ENCODE measurements at regions not wholly inside any gene's neighbourhood (a gene's known extent, or its start where the extent isn't known, plus 50 kb on each side); places are given as distances from the start of the nearest gene placed in this dataset.

DNA sequence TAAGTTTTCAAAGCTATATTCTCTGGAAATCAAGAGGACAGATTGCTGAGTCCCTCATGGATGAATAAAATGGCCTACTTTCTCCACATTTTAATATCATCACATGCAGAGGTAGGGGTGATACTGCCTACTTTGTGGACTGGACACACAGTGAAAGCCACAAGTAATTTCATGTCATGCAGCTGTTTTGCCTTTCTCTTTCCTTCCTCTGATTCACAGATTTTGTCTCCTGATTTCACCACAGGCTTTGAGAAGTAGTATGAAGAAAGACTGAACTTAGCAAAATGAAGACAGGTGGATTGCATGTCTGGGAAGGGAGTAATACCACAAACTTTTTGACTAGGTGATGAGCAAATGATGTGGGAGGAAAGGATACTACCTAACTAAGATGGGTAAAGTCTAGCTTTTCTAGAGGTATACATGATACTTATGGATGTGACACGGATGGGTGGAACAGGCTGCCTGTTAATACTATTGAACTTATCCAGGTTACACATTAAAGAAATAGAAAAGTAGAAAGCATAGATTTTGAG lies 478.4 kb upstream of the GOT2 start:
- DNase-seq (no peak), ATAC-seq (replicated peaks) (no peak)
- H3K27me3 Mint-ChIP-seq: no peaks in the 10 kb centered on the region
- H3K4me3 Mint-ChIP-seq: no peak overlapping the region
- H3K27ac Mint-ChIP-seq: no peak overlapping the region
- no peaks in the 10 kb centered on the region for H3K4me1 Mint-ChIP-seq
- no peaks in the 10 kb centered on the region for H3K36me3 Mint-ChIP-seq
- H3K9me3 Mint-ChIP-seq: peaks cover 3 to 6% of the 10 kb centered on the region in 2 donors

DNA sequence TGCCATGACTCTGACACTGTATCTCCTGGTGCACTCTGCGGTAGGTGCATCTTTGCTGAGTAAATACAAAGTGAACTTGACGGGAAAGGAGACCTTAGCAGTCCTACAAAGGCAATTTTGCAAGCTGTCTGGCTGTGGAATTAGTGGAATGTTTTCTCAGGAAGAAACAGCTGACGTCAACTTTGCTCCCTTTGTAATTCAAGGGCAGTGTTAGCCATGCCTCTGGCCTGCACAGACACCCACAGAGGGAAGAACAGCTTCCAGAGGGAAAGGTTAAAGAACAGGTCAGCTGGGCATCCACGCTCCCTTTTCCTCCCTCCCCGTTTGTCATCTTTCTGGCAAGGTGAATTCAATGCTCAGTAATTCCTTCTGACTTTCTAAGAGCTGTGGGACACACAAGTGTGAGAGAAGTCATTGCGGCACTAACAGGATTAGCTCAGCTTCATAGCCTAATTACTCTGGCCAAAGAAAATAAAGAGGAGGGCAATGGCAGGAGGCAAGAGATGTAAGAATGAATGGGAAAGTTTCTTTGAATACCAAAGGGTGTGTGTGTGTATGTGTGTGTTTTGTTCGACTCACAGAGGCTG lies 476.9 kb upstream of the GOT2 start:
- H3K27ac Mint-ChIP-seq: no peak overlapping the region
- H3K27me3 Mint-ChIP-seq: no peaks in the 10 kb centered on the region
- H3K36me3 Mint-ChIP-seq: no peaks in the 10 kb centered on the region
- H3K4me1 Mint-ChIP-seq: no peaks in the 10 kb centered on the region
- DNase-seq (no peak), ATAC-seq (replicated peaks) (no peak)
- no peak overlapping the region for H3K4me3 Mint-ChIP-seq
- H3K9me3 Mint-ChIP-seq: peaks cover 6% of the 10 kb centered on the region in 2 donors

DNA sequence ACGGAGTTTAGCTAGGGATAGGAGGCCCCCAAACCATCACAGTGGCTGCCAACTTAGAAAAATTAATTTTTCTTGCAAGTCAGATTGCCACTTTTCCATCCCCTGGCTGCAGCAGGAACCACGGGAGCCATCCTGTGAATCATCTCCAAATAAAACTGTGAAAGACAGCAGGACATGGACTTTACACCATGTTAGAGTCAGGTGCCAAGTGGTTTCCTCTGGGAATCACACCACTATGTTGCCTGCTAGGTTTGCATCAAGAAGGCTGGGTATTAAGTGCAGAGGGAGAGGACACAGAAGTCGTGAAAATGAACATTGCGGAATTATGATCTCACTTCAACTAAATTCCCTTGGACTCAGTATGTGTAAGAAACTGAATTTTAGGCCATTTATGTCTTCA lies 471.3 kb upstream of the GOT2 start:
- H3K4me1 Mint-ChIP-seq: no peaks in the 10 kb centered on the region
- no peak overlapping the region for H3K27ac Mint-ChIP-seq
- H3K4me3 Mint-ChIP-seq: no peak overlapping the region
- DNase-seq (no peak), ATAC-seq (replicated peaks) (no peak)
- H3K27me3 Mint-ChIP-seq: no peaks in the 10 kb centered on the region
- H3K9me3 Mint-ChIP-seq: peaks cover 5 to 6% of the 10 kb centered on the region in 2 donors
- no peaks in the 10 kb centered on the region for H3K36me3 Mint-ChIP-seq

DNA sequence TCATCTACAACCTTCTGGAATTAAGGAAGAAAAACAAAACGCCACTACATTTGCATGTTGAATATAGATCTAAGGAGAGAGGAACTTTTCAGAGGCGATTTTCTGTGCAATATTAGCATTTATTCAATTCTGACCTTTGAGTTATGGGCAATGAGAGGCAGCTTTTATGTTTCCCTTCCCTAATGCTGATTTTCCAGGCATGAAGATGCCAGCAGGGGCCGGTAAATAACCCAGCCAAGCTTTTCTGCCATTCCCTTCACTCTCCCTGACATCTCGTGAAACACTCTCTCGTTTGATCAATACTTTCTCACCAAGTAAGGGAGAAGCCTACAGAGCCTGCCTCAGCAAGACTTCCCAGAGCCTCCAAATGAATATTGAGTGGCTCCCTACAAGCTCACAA lies 470.5 kb upstream of the GOT2 start:
- H3K4me3 Mint-ChIP-seq: no peak overlapping the region
- DNase-seq (no peak), ATAC-seq (replicated peaks) (no peak)
- H3K27ac Mint-ChIP-seq: no peak overlapping the region
- peaks cover 2 to 5% of the 10 kb centered on the region in 2 donors for H3K9me3 Mint-ChIP-seq
- no peaks in the 10 kb centered on the region for H3K36me3 Mint-ChIP-seq
- no peaks in the 10 kb centered on the region for H3K4me1 Mint-ChIP-seq
- H3K27me3 Mint-ChIP-seq: no peaks in the 10 kb centered on the region

DNA sequence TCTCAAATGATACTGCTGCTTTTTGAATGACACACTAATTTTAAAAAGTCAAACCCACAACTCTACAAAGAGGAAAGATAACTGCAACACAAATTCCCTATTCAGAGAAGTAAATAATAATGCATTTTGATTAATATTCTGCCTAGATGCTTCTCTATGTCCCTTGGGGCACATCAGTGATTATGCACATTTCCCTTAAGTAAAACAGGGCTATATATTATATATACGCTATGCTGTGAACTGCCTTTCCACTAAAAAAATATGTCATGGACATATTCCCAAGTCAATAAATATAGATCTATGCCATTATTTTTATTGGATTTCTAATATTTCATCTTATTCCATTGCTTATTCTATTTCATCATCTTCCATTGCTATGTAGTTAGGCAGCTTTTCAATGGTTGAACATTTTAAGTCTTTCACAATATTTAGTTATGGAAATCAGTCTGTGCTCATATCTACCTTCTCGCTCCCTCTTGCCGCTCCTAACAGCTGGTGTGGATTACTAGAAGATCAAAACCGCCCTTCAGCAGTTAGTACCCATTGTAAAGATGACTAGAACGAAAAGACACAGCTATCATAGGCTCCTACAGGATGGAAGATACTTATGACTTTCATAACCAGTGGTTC lies 468.2 kb upstream of the GOT2 start:
- Mint-ChIP-seq H3K36me3 (no peaks in the 10 kb centered on the region), H3K9me3 (peaks cover 0 to 3% of the 10 kb centered on the region in 2 donors), H3K27me3 (no peaks in the 10 kb centered on the region), H3K27ac (no peak overlapping the region), H3K4me1 (no peaks in the 10 kb centered on the region), H3K4me3 (no peak overlapping the region)
- ATAC-seq (replicated peaks) (no peak), DNase-seq (no peak)

DNA sequence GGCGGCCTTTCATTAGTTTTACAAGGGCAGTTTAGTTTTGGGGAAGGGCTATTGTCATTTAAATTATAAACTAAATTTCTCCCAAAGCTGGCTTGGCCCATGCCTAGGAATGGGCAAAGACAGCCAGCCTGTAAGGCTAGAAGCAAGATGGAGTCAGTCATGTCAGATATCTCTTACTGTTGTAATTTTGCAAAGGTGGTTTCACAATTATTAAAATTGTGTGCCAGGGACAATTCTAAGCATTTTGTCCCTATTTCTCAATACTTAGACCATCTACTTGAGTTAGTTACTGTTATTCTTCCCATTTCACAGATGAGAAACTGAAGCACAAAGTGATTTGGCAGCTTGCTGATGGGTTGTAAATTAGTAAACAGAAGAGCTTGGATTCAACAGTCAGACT lies 467.7 kb upstream of the GOT2 start:
- DNase-seq (no peak), ATAC-seq (replicated peaks) (no peak)
- H3K27ac Mint-ChIP-seq: no peak overlapping the region
- H3K4me1 Mint-ChIP-seq: no peaks in the 10 kb centered on the region
- no peak overlapping the region for H3K4me3 Mint-ChIP-seq
- no peaks in the 10 kb centered on the region for H3K9me3 Mint-ChIP-seq
- H3K27me3 Mint-ChIP-seq: no peaks in the 10 kb centered on the region
- H3K36me3 Mint-ChIP-seq: no peaks in the 10 kb centered on the region

DNA sequence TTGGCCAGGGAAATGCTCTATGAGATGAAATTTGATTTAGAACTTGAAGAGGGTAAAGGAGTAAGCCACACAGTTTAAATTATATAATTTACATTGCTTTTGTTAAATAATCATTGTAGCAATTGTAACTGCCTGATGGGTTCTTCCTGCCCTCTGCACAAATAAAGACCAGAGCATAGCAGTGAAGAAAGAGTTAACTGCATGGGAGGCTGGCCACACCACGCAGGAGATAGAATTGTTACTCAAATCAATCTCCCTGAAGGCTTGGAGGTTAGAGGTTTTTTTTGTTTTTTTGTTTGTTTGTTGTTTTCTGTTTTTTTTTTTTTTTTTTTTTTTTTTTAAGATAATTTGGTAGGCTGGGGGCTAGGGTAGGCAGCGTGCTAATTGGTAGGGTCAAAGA lies 467.0 kb upstream of the GOT2 start:
- Mint-ChIP-seq H3K9me3 (no peaks in the 10 kb centered on the region), H3K4me1 (no peaks in the 10 kb centered on the region), H3K4me3 (no peak overlapping the region), H3K27me3 (no peaks in the 10 kb centered on the region), H3K36me3 (no peaks in the 10 kb centered on the region), H3K27ac (no peak overlapping the region)
- DNase-seq: no peak
- ATAC-seq (replicated peaks): no peak

DNA sequence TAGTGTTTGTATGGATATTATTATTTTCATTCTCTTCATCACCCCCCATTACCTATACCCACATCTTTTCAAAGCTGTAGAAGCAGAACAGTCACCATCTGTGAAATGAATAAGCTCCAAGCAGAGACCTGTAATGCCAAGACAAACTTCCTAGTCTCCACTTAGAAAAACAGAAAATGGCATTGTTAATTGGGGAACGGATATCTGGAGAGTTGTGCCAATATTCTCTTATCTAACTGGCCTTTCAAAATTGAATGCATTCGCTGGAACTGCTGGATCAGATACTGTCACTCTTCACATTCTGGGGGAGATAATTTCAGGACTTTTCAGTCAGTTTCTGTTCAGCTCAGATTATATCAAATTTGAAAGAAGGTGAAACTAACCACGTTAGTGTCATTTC lies 464.4 kb upstream of the GOT2 start:
- H3K27me3 Mint-ChIP-seq: no peaks in the 10 kb centered on the region

DNA sequence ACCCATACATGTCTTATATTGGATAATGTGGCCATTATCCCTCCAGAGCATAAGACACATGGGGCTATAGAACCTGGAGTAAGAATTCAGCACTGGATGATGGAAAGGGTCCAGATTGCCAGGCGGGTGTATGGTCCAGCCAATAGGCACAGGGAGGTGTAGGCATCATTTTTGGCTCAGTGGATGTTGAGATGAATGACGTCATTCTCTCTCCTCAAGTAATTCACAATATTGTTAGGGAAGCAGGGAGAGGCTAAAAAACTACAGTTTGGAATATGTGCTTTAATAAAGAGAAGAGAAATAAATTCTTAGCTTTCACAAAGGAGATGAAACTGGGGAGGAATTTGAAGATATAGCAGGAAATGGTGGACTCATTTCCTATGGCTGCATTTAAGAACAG lies 461.1 kb upstream of the GOT2 start:
- Mint-ChIP-seq H3K4me3 (no peak overlapping the region), H3K9me3 (no peaks in the 10 kb centered on the region), H3K4me1 (no peaks in the 10 kb centered on the region), H3K27ac (no peak overlapping the region), H3K36me3 (no peaks in the 10 kb centered on the region), H3K27me3 (no peaks in the 10 kb centered on the region)
- DNase-seq: no peak
- no peak for ATAC-seq (replicated peaks)

More for the DNA sequence above, 464.4 kb upstream of the GOT2 start:
- no peaks in the 10 kb centered on the region for H3K36me3 Mint-ChIP-seq
- no peak overlapping the region for H3K4me3 Mint-ChIP-seq
- DNase-seq (no peak), ATAC-seq (replicated peaks) (no peak)
- H3K4me1 Mint-ChIP-seq: no peaks in the 10 kb centered on the region
- H3K27ac Mint-ChIP-seq: no peak overlapping the region
- H3K9me3 Mint-ChIP-seq: no peaks in the 10 kb centered on the region

DNA sequence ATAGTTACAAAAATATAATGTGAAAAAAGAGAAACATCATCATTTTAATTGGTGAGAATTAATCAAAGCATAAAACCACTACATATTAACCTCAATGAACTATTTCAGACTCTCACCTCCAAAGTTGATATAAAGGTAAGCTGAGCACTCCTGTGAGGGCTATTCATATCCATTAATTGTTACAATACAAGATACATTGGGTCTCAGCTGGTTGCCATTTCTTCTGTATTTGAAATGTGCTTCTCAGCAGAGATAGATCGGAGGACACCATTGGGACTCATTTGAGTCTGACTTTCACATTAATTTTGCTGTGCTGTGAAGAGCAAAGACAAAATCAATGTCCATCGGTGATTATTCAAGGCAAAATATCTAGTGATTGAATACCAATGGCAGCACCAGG lies 459.5 kb upstream of the GOT2 start:
- DNase-seq (no peak), ATAC-seq (replicated peaks) (no peak)
- H3K9me3 Mint-ChIP-seq: no peaks in the 10 kb centered on the region
- no peaks in the 10 kb centered on the region for H3K4me1 Mint-ChIP-seq
- H3K27me3 Mint-ChIP-seq: no peaks in the 10 kb centered on the region
- H3K36me3 Mint-ChIP-seq: no peaks in the 10 kb centered on the region
- H3K27ac Mint-ChIP-seq: no peak overlapping the region
- no peak overlapping the region for H3K4me3 Mint-ChIP-seq

DNA sequence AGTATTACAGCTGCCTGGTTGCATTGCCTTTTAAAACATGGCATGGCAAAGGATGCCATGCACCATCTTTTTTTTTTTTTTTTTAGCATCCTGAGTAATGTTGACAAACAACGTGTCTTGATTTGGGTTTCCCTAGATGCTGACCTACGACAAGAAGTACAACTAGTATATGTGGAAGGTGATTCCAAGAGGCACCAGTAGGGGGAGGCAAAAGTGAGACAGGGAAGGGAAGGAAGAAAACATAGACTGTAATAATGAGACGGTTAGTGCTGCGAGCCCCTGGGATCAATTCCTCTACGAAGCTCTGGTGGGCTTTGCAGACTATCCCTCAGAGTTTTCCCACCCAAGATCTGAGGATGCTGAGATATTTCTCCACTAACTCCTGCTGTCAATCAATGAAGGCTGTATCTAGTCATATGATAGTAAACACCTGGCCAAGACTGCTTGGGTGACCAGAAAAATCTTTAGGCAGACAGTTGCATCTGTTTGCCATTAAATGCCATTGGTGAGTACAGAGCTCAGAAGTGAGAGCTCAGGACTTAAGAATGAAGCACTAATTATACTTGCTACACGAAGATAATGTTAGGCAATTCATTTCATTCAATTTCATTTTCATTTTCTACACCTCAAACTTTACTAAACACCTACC lies 458.6 kb upstream of the GOT2 start:
- peaks cover 0 to 2% of the 10 kb centered on the region in 2 donors for H3K9me3 Mint-ChIP-seq
- no peak overlapping the region for H3K27ac Mint-ChIP-seq
- H3K27me3 Mint-ChIP-seq: no peaks in the 10 kb centered on the region
- ATAC-seq (replicated peaks): no peak
- H3K4me3 Mint-ChIP-seq: no peak overlapping the region
- no peak for DNase-seq
- no peaks in the 10 kb centered on the region for H3K4me1 Mint-ChIP-seq
- no peaks in the 10 kb centered on the region for H3K36me3 Mint-ChIP-seq

DNA sequence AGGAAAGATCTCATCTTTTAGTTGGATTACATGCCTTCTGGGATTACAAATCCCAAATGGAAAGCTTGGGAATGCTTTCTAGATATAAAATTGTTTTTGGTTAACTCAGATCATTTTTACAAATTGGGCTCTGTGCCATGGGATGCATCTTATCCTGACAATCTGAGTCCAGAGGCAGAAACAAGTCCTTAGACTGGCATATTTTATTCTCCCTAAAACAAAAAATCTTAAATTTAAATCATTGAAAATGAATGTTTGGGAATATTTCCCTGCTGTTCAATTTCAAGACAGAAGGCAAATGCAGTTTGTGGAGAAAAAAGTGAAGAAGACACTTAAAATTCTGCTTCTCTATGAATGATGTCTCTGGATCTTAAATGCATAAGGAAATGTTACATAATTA lies 456.6 kb upstream of the GOT2 start:
- H3K27me3 Mint-ChIP-seq: no peaks in the 10 kb centered on the region
- peaks cover 0 to 4% of the 10 kb centered on the region in 2 donors for H3K9me3 Mint-ChIP-seq
- H3K4me1 Mint-ChIP-seq: no peaks in the 10 kb centered on the region
- DNase-seq (no peak), ATAC-seq (replicated peaks) (no peak)
- H3K36me3 Mint-ChIP-seq: no peaks in the 10 kb centered on the region
- H3K4me3 Mint-ChIP-seq: no peak overlapping the region
- no peak overlapping the region for H3K27ac Mint-ChIP-seq

DNA sequence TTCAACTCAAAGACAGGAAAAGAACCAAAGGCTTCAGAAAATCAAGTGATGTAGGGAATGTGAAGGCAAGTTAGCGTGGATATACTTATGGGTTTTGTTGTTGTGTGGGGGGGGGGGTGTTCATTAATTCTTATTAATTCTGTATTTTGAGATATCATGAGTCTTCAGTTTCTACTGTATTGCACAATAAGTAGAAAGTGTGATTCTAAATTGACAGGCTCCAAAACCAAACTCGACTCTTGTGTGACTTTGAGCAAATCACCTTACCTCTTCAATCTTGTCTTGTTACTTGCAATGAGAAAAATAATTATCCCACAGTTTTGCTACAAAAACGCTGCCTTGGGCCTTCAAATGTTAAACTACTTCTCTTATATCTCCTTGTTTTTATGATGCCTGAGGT lies 453.9 kb upstream of the GOT2 start:
- DNase-seq: no peak
- H3K4me3 Mint-ChIP-seq: no peak overlapping the region
- no peaks in the 10 kb centered on the region for H3K4me1 Mint-ChIP-seq
- no peak for ATAC-seq (replicated peaks)
- H3K27ac Mint-ChIP-seq: no peak overlapping the region
- H3K9me3 Mint-ChIP-seq: peaks cover 0 to 4% of the 10 kb centered on the region in 2 donors
- no peaks in the 10 kb centered on the region for H3K27me3 Mint-ChIP-seq
- H3K36me3 Mint-ChIP-seq: no peaks in the 10 kb centered on the region

DNA sequence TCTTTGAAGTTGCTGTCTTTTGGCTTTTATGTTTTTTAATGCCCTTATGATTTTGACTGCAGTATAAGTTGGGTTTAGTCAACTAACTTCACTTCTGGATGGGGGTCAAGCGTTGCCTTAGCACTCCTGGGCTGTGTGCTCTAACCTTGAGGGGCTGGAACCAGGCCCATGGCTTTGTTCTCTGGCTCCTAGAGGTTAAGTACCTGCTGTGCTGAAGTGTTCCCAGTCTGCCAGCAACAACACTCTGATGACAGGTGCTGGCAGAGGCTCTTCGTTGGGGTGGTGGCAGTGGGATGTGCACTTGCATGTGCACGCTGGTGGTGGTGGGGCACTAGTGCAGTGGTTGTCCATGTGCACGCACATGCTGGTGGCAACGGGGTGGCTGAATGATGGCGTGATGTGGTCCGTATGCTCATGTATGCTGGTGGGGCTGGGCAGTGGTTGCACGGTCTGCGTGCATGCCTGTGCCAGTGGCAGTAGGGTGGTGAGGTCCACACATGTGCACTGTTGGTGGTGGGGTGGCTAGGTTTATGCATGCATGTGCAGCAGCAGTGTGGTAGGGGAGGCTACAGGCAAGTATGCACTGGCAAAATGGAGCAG lies 447.8 kb upstream of the GOT2 start:
- DNase-seq (no peak), ATAC-seq (replicated peaks) (no peak)
- no peaks in the 10 kb centered on the region for H3K27me3 Mint-ChIP-seq
- H3K4me3 Mint-ChIP-seq: no peak overlapping the region
- no peak overlapping the region for H3K27ac Mint-ChIP-seq
- no peaks in the 10 kb centered on the region for H3K36me3 Mint-ChIP-seq
- H3K4me1 Mint-ChIP-seq: no peaks in the 10 kb centered on the region
- H3K9me3 Mint-ChIP-seq: peaks cover 5 to 9% of the 10 kb centered on the region in 2 donors

DNA sequence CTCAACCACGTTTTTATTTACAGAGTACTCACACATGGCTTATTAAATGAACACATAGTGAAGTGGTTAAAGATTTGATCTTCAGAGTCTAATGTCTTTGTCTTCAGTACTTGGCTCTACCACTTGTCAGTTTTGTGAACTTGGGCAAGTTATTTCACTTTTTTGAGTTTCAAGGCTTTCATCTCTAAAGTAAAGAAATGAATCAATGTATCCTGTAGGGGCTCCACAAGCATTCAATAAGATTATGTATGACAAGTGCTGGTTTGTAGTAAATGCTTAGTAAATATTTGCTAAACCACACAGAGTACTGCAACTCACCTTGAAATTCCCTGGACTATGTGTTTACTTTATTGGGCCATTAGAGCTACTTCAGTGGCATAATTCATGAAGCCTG lies 446.0 kb upstream of the GOT2 start:
- ATAC-seq (replicated peaks) (no peak), DNase-seq (no peak)
- Mint-ChIP-seq H3K9me3 (peaks cover 5 to 9% of the 10 kb centered on the region in 2 donors), H3K27ac (no peak overlapping the region), H3K36me3 (no peaks in the 10 kb centered on the region), H3K27me3 (no peaks in the 10 kb centered on the region), H3K4me3 (no peak overlapping the region), H3K4me1 (no peaks in the 10 kb centered on the region)

All from stimulated activated naive B cell treated with anti-CD40 and anti-IgM and Interleukin-4, amounts not matched to agents 10 μg/mL and 1 μg/mL and 100 μg/mL, for 72 hours (primary cell).